ELR (cell line): ENCODE measurements at regions not wholly inside any gene's neighbourhood (a gene's known extent, or its start where the extent isn't known, plus 50 kb on each side); places are given as distances from the start of the nearest gene placed in this dataset.

Experiments
- DNase-seq: peaks from one replicate; pipeline ENCODE4 v3.0.0-alpha.2; 2015; ENCODE audit warnings: low read depth

DNA sequence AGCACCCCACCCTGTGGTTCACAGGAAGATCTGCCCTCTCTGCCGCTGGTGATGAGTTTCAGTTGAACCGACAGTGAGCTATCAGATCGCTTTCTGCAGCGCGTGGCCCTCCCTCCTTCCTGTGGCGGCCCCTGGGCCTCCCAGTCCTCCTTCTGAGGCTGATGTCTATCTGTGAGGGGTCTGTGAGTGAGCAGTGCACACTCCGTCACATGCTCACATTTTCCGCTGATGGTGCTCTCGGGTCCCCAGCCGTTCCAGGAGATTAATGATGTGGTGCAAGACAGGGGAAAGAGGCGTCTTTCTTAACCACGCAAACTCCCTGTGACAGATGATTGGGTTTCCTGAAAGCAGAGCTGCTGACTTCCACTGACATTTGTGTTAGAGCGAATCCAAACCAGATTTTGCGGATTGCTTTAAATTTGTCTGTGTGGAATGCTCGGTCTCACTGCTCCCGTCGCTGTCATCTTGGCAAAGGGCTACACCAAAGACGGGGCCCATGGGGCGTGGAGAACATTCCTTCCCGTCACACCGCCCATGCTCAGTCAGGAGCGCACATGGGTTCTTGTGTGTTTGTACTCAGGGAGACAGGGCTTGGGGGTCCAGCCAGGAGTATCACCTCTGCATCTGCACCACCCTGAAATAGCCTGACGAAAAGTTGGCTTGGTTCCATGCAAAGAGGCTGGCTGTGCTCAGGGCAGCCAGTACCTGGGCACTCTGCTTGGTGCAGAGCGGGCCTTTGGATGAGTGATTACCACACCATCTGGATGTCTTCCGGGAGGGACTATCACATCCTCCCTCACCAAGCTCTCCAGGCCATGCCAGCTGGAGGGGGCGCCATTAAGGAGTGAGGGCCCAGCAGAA, 154.7 kb upstream of the HS6ST1 start:
- DNase-seq, result no peak

DNA sequence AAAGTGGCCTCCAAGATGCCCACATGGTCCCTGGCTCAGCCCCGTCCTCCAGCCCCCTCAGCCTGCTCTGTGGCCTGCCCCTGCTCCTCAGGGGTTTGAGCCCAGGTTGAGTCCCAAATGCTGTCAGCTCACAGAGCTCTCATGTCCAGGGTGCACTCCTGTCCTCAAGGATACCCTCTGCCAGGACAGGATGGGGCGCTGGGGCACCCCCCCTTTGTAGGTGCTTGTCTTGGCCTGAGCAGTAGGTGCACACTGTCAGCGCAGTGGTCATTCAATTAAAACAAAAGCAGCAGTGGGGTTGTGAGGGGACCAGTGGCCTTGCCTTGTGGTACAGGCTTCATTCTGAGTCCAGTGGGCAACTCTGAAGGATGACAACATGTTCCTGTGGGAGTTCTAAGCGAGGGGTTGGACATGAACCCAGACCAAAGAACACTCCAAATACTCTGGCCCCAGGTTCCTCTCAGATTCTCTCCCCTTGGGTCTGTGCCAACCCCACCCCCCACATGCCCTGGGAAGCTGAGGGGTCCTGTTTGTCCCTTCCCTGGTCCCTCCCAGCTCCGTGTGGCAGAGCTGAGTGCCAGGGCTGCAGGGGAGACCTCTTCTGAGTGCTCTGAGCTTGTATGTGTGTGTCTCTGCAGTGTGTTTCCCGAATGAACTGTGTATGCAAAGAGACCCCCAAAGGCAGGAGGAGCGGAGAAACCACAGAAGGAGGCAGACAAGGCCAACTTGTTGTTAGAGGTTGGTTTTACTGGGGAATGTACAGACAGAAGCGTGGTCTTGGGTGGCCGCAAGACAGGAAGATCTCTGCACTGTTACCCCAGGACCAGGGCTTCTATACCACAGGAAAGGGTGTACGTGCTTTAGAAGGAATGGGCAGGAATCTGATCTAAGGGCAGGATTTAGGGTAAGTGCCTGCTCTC, 155.6 kb upstream of the HS6ST1 start:
- DNase-seq, result no peak

- no peak for DNase-seq
Measured at GRCh38 chr2:128474962-128475361, 156.3 kb upstream of the HS6ST1 start.

DNA sequence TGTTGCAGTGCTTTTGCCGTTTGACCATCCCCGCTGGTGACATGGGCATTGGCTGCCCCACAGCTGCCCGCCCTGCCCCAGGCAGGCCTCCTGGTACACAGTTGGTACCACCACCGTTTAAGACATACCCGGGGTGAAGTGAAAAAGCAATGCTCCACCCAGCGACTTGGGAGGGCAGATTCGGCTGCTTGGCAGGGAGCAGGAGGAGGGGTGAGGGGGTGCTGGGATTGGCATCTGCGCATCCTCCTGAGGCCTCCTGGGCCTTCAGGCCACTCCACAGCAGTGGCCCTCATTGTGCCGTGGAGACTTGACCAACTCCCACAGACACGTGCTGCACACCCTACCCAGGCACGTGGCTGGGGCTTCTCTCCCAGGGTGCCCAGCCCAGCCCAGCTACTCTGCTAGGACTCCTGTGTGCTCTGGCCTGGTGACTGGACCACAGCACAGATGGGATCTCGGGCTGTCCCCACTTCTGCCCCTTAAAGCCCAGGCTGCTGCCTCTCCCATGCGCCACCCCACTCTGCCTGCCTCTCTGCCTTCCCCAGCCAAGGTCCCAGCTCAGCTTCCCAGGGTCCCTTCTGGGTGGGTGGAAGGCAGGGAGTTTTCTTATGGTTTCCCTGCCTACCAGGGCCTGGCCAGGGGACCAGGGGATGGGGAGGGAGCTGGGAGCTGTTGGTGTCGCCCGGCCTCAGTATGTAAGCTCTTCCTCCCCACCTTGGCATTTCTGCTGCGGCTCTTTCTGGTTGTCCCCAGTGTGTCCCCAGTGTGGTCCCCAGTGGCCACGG, 157.0 kb upstream of the HS6ST1 start:
- no peak for DNase-seq

DNA sequence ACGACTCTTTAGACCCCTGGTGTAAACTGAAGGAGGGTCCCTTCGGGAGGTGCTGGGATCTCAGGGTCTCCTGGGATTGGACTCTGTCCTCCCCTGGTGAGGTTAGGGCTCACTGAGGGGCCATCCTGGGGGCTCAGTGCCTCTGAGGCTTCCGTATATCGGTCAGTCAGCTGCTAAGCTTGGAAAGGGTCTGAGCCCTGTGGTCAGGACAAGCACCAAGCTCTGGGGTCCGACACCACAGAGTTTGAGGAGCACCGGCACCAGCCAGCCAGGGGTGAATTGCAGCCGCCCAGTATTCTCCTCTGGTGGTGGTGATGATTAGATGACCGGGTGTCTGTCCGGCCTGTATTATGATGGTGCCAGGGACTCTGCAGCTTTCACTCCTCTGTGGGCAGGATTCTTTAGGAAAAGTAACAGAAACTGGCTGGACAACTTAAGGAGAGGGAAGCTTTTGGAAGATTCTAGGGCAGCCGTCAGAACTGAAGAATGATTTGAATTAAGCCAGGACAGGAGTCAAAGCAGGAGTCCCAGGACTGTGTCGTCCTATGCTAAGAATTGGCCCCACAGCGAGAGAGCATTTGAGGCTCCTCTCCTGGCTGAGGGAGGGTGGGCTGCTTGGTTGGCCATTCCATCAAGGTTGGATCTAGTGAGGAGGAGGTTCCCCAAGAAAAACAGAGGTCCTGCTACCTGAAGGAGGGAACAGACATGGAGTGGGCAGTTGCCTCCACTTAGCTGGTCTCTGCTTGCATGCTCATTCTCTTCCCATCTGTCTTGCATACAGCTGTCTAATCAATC, 158.6 kb upstream of the HS6ST1 start:
- DNase-seq, result no peak

DNA sequence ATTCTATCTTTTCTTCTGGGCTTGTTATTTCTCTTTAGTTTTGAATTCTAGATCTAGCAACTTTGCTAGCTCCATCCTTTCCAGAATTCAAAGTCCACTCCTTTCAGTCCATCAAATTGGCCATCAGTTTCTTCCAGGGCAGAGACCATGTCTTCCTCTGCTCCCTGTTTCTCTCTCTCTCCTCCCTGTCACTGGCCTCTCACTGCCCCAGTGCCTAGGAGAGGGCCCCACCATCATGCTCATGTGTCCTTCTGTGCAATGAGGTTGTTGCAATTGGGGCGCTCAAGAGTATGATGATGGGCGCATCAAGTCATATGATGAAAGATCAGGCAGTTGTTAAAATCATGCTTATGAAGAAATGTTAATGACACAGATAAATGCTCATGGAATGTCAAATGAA, 159.2 kb upstream of the HS6ST1 start:
- DNase-seq, result no peak

GRCh38 chr2:128485761-128486639, 167.3 kb upstream of the HS6ST1 start:
- no peak for DNase-seq

DNA sequence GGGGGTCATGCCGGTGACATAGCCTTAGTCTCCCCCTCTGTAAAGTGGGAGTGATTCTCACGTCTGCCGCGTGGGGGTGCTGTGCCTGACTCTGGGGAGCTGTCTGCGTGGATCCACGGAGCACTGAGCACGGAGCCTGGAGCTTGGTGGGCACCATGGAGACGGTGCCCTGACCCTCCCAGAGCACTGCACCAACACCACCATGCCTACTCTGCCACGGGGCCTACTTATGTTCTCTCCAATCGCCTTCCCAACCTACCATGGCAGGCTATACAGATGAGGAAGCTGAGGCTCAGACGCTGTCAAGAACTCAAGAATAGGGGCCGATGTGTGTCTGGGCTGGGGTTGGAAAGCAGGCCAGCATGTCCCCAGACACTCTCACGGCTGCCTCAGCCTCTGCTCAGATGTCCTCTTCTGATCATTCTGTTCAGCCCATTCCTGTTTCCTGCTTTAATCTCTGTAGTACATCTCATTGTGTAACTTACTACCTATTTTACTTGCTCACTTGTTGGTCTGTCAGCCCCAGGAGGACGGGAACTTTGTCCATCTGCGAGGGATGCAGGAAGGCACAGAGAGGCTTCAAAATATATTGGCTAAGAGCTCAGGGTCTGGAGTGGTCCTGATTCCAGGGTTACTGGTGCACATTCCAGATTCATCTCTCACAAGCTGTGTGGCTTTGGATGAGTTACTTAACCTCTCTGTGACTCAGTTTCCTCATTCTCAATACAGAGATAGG, 168.1 kb upstream of the HS6ST1 start:
- DNase-seq, result no peak

GRCh38 chr2:128487650-128488387, 169.2 kb upstream of the HS6ST1 start:
- no peak for DNase-seq

DNA sequence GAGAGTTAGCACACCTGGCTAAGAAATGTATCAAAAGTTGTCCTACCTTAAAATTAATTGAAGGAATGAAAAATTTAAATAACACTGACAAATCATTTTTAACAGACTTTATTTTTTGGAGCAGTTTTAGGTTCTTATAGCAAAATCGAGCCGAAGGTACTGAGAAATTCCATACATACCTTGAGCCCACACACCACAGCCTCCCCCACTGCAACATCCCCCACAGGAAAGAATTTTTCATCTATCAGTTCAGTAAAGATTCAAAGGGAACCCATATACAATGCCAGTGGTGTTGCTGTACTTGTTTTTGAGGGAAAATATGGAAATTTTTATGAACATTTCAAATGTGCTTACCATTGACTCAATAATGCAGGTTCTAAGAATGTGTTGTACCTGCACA, 169.8 kb upstream of the HS6ST1 start:
- DNase-seq, result no peak

DNA sequence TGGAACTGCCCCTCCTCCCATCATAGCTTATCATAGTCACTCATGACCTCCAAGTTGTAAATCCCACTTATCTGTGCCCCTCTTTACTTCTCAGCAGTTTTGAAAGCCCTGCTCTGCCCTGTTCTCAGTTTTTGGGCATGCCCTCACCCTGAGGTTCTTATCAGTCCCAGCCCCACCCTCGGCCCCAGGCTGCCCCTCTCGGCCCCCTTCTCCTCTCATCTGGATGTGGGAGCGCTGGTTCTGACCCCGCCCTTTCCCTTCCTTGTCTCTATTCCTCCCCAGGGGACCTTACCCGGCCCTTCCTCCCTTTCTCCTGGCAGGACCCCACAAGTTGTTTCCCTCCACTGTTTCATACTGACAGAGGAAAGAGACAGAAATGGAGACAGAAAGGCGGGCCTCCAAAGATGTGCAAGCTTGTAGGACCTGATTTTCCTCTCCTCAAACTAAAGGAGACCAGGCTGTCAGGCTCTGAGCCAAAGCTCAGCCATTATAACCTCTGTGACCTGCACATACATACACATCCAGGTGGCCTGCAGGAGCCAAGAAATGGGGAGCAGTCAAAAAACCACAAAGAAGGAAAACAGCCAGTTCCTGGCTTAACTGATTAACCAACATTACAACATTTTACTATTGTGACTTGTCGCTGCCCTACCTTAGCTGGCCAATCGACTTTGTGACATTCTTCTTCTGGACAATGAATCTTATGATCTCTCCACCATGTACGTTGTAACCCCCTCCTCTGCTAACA, 171.0 kb upstream of the HS6ST1 start:
- DNase-seq, result no peak

DNA sequence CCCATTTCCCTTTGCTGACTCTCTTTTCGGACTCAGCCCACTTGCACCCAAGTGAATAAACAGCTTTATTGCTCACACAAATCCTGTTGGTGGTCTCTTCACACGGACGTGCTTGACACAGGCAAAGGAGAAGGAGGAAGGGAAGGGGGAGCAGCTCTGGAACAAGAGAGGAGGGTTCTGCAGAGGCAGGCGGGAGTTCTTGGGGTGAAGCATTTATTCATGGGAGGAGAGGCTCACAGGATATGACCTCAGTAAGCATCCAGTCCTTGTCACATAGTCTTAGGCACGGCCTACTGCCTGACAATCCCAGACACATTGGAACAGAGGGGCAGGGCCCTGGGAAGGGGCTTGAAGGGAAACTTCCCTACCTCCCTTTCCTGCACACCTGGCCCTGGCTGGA, 171.7 kb upstream of the HS6ST1 start:
- DNase-seq, result no peak

GRCh38 chr2:128490881-128491691, 172.4 kb upstream of the HS6ST1 start:
- DNase-seq, result no peak

DNA sequence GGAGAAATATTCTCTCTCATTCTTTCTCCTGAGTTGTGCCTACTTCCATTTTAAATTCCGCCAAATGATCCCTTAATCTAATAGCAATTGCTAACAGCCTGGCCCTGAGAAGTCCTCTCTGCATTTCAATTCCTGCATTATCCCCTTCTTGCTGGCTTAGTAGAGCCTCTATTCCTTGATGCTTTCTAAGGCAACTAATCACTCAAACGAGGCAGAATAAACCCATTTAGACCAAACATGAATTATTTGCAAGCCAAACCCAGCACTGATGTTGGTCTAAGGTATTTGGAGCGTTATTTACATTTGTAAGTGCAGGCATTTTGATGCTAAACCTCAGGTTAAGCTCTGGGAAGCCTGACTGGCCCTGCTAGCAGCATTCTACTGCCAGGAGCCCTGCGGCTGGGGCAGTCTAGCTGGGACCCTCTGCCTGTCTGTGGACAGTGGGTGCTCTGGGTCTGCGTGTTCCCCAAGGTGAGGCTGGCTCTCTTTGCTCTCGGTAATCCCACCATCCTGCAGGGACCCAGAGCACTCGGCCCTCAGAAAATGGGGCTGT, 173.1 kb upstream of the HS6ST1 start:
- DNase-seq, result no peak

- DNase-seq, result no peak
Measured at GRCh38 chr2:128492966-128493811, 174.5 kb upstream of the HS6ST1 start.

DNA sequence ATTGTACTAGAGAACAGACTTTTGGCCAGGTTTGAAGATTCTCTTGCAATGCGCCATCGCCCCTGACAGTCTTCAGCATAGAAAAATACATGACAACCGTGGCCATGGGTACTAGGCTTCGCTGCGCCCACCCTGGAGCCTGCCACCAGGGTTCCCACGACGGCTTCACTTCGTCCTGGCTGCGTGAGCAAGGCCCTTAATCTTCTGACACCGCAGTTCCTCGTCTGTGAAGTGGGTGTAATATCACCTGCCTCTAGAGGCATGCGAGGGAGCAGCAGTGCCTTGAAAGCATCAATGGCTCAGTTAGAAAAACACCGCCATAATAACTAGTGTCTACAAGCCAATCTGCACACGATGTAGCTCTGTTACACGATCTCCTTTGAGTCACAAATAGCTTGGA, 175.2 kb upstream of the HS6ST1 start:
- no peak for DNase-seq
